IMR-90 (cell line): ENCODE measurements at regions not wholly inside any gene's neighbourhood (a gene's known extent, or its start where the extent isn't known, plus 50 kb on each side); places are given as distances from the start of the nearest gene placed in this dataset.

Source experiments
- ATAC-seq: fragments of 200-7000 bp; cut with Tn5 transposase; 2 replicates; pipeline ENCODE4 v1.9.1; 2020; ENCODE audit warnings: low read depth, mild to moderate bottlenecking, moderate library complexity
- BruUV-seq: library from RNA; stranded (reverse); fragments of 400-500 nt; replicated peaks from 2 replicates; lab custom pipeline; 2021; lab: Mats Ljungman, UMichigan
- CTCF ChIA-PET: fragments of 300-600 bp; formaldehyde crosslinking; extraction: SDS; loops from one replicate; lab custom pipeline; 2021; ENCODE audit warnings: antibody characterized with exemption; lab: Yijun Ruan, JAX
- POLR2A ChIA-PET: fragments of 300-600 bp; sonication (Branson Sonifier 250); formaldehyde crosslinking; loops from one replicate; lab custom pipeline; 2022; ENCODE audit warnings: antibody characterized with exemption; ENCODE audit not compliant: unreplicated experiment; lab: Charles Lee
- DNase-seq: peaks from one replicate; pipeline ENCODE4 v3.0.0; 2013
- H2AFZ ChIP-seq: replicated peaks from 2 replicates; pipeline ENCODE3; 2013; ENCODE audit warnings: low read length, mild to moderate bottlenecking; ENCODE audit not compliant: poor library complexity
- H2AK5ac ChIP-seq: 2 replicates; pipeline ENCODE4 v1.6.1; 2013; ENCODE audit warnings: low read depth, low read length, inconsistent platforms
- H2AK9ac ChIP-seq: replicated peaks from 2 replicates; pipeline ENCODE3; 2013; ENCODE audit warnings: mild to moderate bottlenecking, low read depth, low read length, moderate library complexity; ENCODE audit not compliant: poor library complexity
- H2BK120ac ChIP-seq: 2 replicates; pipeline ENCODE4 v1.6.1; 2013; ENCODE audit warnings: low read depth, low read length, inconsistent platforms
- H2BK15ac ChIP-seq: 3 replicates; pipeline ENCODE4 v1.6.1; 2013; ENCODE audit warnings: low read depth, low read length, inconsistent platforms
- H2BK20ac ChIP-seq: 2 replicates; pipeline ENCODE4 v1.6.1; 2013; ENCODE audit warnings: low read depth, mild to moderate bottlenecking, inconsistent platforms, low read length, moderate library complexity
- H2BK5ac ChIP-seq: 2 replicates; pipeline ENCODE4 v1.6.1; 2013; ENCODE audit warnings: mild to moderate bottlenecking, low read depth, low read length, inconsistent platforms; ENCODE audit not compliant: poor library complexity, severe bottlenecking
- H3K14ac ChIP-seq: replicated peaks from 2 replicates; pipeline ENCODE4 v1.6.1; 2013; ENCODE audit warnings: low read depth, low read length, inconsistent platforms
- H3K18ac ChIP-seq: 2 replicates; pipeline ENCODE4 v1.6.1; 2013; ENCODE audit warnings: low read depth, low read length, control low read depth
- H3K23ac ChIP-seq: 2 replicates; pipeline ENCODE4 v1.6.1; 2013; ENCODE audit warnings: low read depth, low read length, inconsistent platforms
- H3K27ac ChIP-seq: 2 replicates; pipeline ENCODE4 v1.5.1; 2013; ENCODE audit warnings: mild to moderate bottlenecking, control low read depth, low read length; ENCODE audit not compliant: insufficient read depth
- H3K27me3 ChIP-seq: 2 replicates; pipeline ENCODE4 v1.6.1; 2013; ENCODE audit warnings: low read length; ENCODE audit not compliant: control insufficient read depth, insufficient read depth
- H3K36me3 ChIP-seq: 2 replicates; pipeline ENCODE4 v1.6.1; 2013; ENCODE audit warnings: low read length, mixed read lengths; ENCODE audit not compliant: control insufficient read depth, insufficient read depth
- H3K4ac ChIP-seq: 2 replicates; pipeline ENCODE4 v1.6.1; 2013; ENCODE audit warnings: low read depth, low read length, inconsistent platforms
- H3K4me1 ChIP-seq: 2 replicates; pipeline ENCODE4 v1.6.1; 2013; ENCODE audit warnings: low read length, mixed read lengths; ENCODE audit not compliant: control insufficient read depth, insufficient read depth
- H3K4me2 ChIP-seq: 2 replicates; pipeline ENCODE4 v1.6.1; 2013; ENCODE audit warnings: low read depth, mild to moderate bottlenecking, control low read depth, low read length, moderate library complexity
- H3K4me3 ChIP-seq: 2 replicates; pipeline ENCODE4 v1.5.1; 2013; ENCODE audit warnings: low read depth, mild to moderate bottlenecking, control low read depth, low read length, moderate library complexity; ENCODE audit not compliant: insufficient read depth
- H3K56ac ChIP-seq: 2 replicates; pipeline ENCODE4 v1.6.1; 2013; ENCODE audit warnings: low read length, inconsistent platforms; ENCODE audit not compliant: insufficient read depth; ENCODE audit errors: extremely low read depth
- H3K79me1 ChIP-seq, 2 experiments: 2 replicates each; pipeline ENCODE4 v1.6.1; 2013; ENCODE audit warnings: low read length in 2 of 2, inconsistent platforms in 1 of 2, low read depth in 1 of 2
- H3K9ac ChIP-seq: 2 replicates; pipeline ENCODE4 v1.6.1; 2013; ENCODE audit warnings: low read depth, low read length, control low read depth
- H3K9me1 ChIP-seq: 2 replicates; pipeline ENCODE4 v1.6.1; 2013; ENCODE audit warnings: low read length, inconsistent platforms; ENCODE audit not compliant: insufficient read depth
- H3K9me3 ChIP-seq: 2 replicates; pipeline ENCODE4 v1.6.1; 2013; ENCODE audit warnings: low read length; ENCODE audit not compliant: control insufficient read depth, insufficient read depth
- H4K20me1 ChIP-seq: 2 replicates; pipeline ENCODE4 v1.6.1; 2013; ENCODE audit warnings: low read length, inconsistent platforms; ENCODE audit not compliant: insufficient read depth
- H4K5ac ChIP-seq: 2 replicates; pipeline ENCODE4 v1.6.1; 2013; ENCODE audit warnings: mild to moderate bottlenecking, low read depth, low read length, control low read depth
- H4K8ac ChIP-seq, 2 experiments: 2 replicates each; pipeline ENCODE4 v1.6.1; 2013; ENCODE audit warnings: low read depth in 2 of 2, low read length in 2 of 2, control low read depth in 1 of 2, inconsistent platforms in 1 of 2
- H4K91ac ChIP-seq: 2 replicates; pipeline ENCODE4 v1.6.1; 2013; ENCODE audit warnings: low read depth, low read length, inconsistent platforms; ENCODE audit not compliant: insufficient read depth
- CHD1 ChIP-seq: IDR thresholded peaks from 2 replicates; pipeline ENCODE4 v1.6.1; 2012; ENCODE audit warnings: low read depth, low read length, improper control_type of control experiment
- ELK1 ChIP-seq: fragments of 150-350 bp; IDR thresholded peaks from 2 replicates; pipeline ENCODE4 v1.6.1; 2016; ENCODE audit warnings: low read depth, mild to moderate bottlenecking, low read length, moderate library complexity, borderline replicate concordance
- MAFK ChIP-seq: IDR thresholded peaks from 2 replicates; pipeline ENCODE4 v1.6.1; 2012; ENCODE audit warnings: low read depth, low read length, improper control_type of control experiment
- USF2 ChIP-seq: fragments of 150-350 bp; IDR thresholded peaks from 2 replicates; pipeline ENCODE4 v1.6.1; 2017; ENCODE audit warnings: mild to moderate bottlenecking, antibody characterized with exemption, low read length, low read depth
- WGBS, 2 experiments: methylation state at CpG; one replicate each; pipeline versions ENCODE4 v1.1.5 to v1.1.7; 2013; ENCODE audit warnings: missing lambda C conversion rate in 2 of 2; ENCODE audit not compliant: insufficient read length in 1 of 2; ENCODE audit errors: extremely low coverage in 2 of 2; 5-methylcytosine and 5-hydroxymethylcytosine counted together
- dilution Hi-C: fragments of 300-500 bp; cut with HindIII; formaldehyde crosslinking; loops from one replicate; pipeline ENCODE4 v1.14.3; 2018; ENCODE audit warnings: low sequenced_read_pairs; ENCODE audit not compliant: unreplicated experiment
- in situ Hi-C: fragments of 300-500 bp; cut with MboI; formaldehyde crosslinking; loops from 3 replicates; pipeline ENCODE4 v1.14.3; 2019; ENCODE audit warnings: low sequenced_read_pairs, inconsistent platforms, mixed read lengths
- intact Hi-C: fragments of 100-400 bp; cut with micrococcal nuclease; formaldehyde crosslinking; loops from 2 replicates; pipeline ENCODE4 v1.10.0; 2022

- Histone ChIP-seq H3K14ac (no peak overlapping the region), H2BK15ac (no peak overlapping the region), H2BK20ac (no peak overlapping the region), H3K4me1 (no peaks in the 10 kb centered on the region), H4K5ac (no peak overlapping the region), H2AK9ac (no peak overlapping the region), H2AK5ac (no peak overlapping the region), H3K18ac (no peak overlapping the region), H3K4ac (no peak overlapping the region), H4K20me1 (no peaks in the 10 kb centered on the region), H3K27me3 (no peaks in the 10 kb centered on the region), H3K79me1 (no peaks in the 10 kb centered on the region), H3K9ac (no peak overlapping the region), H3K4me3 (no peak overlapping the region), H2BK5ac (no peak overlapping the region), H3K9me3 (peaks cover 4% of the 10 kb centered on the region), H3K36me3 (no peaks in the 10 kb centered on the region), H3K9me1 (no peaks in the 10 kb centered on the region), H2AFZ (no peak overlapping the region), H2BK120ac (no peak overlapping the region), H4K8ac (no peak overlapping the region), H3K27ac (no peak overlapping the region), H3K23ac (no peak overlapping the region), H3K4me2 (no peak overlapping the region), H3K56ac (no peak overlapping the region), H4K91ac (no peak overlapping the region)
- CTCF ChIA-PET: no interaction called here
- TF ChIP-seq CHD1 (no peak), USF2 (no peak), ELK1 (no peak), MAFK (no peak)
- dilution Hi-C loops: no loop called here
- ATAC-seq: no peak
- intact Hi-C loops: no loop called here
- no TSS peak for BruUV-seq
- DNase-seq: no peak
- POLR2A ChIA-PET: no interaction called here
- no CpG with 5 or more reads among the region's 1 CpG for WGBS, 2 experiments
- in situ Hi-C loops: no loop called here
Observed at GRCh38 chr14:88078525-88078924, 73.6 kb downstream of the GPR65 start.
